ENCODE measurements at regions not wholly inside any gene's neighbourhood (a gene's known extent, or its start where the extent isn't known, plus 50 kb on each side); places are given as distances from the start of the nearest gene placed in this dataset.

DNA sequence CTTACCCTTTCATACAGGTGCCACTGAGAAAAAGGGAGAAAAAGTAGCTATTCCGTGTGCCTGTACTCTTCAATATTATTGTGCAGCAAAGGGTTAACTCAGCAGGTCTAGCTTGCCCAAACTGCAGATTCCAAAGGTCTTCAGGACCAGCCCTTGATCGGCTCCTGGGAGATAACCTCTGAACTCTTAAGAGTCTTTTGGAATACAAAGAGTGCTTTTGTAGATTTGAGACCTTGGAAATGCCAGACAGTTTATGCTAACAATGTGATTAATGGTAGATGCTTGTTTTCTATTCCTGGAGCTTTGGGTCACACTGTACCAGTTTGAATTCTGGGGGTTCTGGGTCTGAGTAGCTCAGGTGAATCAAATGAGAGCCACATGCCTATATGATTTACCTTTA, 844.7 kb upstream of the MIR17HG start:
- H3K9ac ChIP-seq (ENCODE audit: insufficient read depth in 1 of 2, low read depth in 2 of 2, low read length in 2 of 2): no peak overlapping the region
- H3K27me3 ChIP-seq (ENCODE audit: control insufficient read depth in 2 of 2, insufficient read depth in 2 of 2, low read length in 2 of 2): no peaks in the 10 kb centered on the region
- TF ChIP-seq U2AF1 (optimal IDR thresholded peaks at IDR 0.05; ENCODE audit: low read depth, low read length) (no peak), ZNF507 (tag; conservative IDR thresholded peaks at IDR 0.05) (0 out of 2 replicates have a peak, but pooled peaks have one; percentile 25)
- DNase-seq (ENCODE audit: extremely low read depth in 1 of 4, low spot score in 3 of 4) (no peak), ATAC-seq (no peak), FAIRE-seq (no peak)
- H2AFZ ChIP-seq (ENCODE audit: low read depth, low read length): no peak overlapping the region
- ChIA-PET POLR2A (no interaction called here), CTCF (ENCODE audit: low intra/inter-chr PET ratio) (no interaction called here)
- 3% methylated on average over 2 of the region's 2 CpGs for WGBS (ENCODE audit: insufficient coverage, low coverage, missing lambda C conversion rate)
- no peak overlapping the region for H3K27ac ChIP-seq (ENCODE audit: extremely low read depth, low read depth, low read length)
- H3K4me2 ChIP-seq (ENCODE audit: insufficient read depth, low read length): no peak overlapping the region
- in situ Hi-C loops (cut with MboI): no loop called here
- intact Hi-C loops (cut with micrococcal nuclease): no loop called here
- H3K4me1 ChIP-seq (replicated peaks in 1 of 2; ENCODE audit: control insufficient read depth in 2 of 2, insufficient read depth in 2 of 2, low read length in 2 of 2): no peaks in the 10 kb centered on the region
- H3K4me3 ChIP-seq: no peak overlapping the region
- H3K36me3 ChIP-seq (ENCODE audit: control insufficient read depth, insufficient read depth, low read length): no peaks in the 10 kb centered on the region
- H4K20me1 ChIP-seq (replicated peaks; ENCODE audit: control insufficient read depth, insufficient read depth, low read length): no peaks in the 10 kb centered on the region
- BruUV-seq (replicated peaks): no TSS peak
- H3K9me1 ChIP-seq (ENCODE audit: control insufficient read depth, insufficient read depth, low read length): no peaks in the 10 kb centered on the region
- no peaks in the 10 kb centered on the region for H3K79me2 ChIP-seq (ENCODE audit: control insufficient read depth, insufficient read depth, low read length)
- H3K9me3 ChIP-seq (replicated peaks; ENCODE audit: control insufficient read depth, insufficient read depth, low read depth, low read length): no peaks in the 10 kb centered on the region; the same call in 1 of the 2 replicates

DNA sequence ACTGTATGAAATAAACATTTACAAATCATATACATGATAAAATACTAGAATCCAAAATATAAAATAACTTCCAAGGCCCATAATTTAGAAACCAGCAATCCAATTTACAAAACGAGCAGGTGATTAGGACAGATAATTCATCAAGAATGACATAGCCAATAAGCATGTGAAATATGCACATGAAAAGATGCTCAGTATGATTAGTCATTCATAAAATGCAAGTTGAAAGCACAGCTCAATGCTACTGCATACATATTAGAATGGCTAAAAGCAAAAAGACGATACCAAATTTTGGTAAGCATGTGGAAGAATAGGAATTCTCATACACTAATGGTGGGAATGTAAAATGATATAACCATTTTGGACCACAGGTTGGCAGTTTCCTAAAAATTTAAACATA, 837.2 kb upstream of the MIR17HG start:
- intact Hi-C loops (cut with micrococcal nuclease): no loop called here
- Histone ChIP-seq H3K4me2 (ENCODE audit: insufficient read depth, low read length) (no peak overlapping the region), H3K36me3 (ENCODE audit: control insufficient read depth, insufficient read depth, low read length) (no peaks in the 10 kb centered on the region), H3K9ac (ENCODE audit: insufficient read depth in 1 of 2, low read depth in 2 of 2, low read length in 2 of 2) (no peak overlapping the region), H2AFZ (ENCODE audit: low read depth, low read length) (no peak overlapping the region), H4K20me1 (replicated peaks; ENCODE audit: control insufficient read depth, insufficient read depth, low read length) (no peaks in the 10 kb centered on the region), H3K4me1 (replicated peaks in 1 of 2; ENCODE audit: control insufficient read depth in 2 of 2, insufficient read depth in 2 of 2, low read length in 2 of 2) (no peaks in the 10 kb centered on the region), H3K4me3 (no peak overlapping the region), H3K27ac (ENCODE audit: extremely low read depth, low read depth, low read length) (no peak overlapping the region), H3K9me3 (replicated peaks; ENCODE audit: control insufficient read depth, insufficient read depth, low read depth, low read length) (no peaks in the 10 kb centered on the region; the same call in 1 of the 2 replicates), H3K79me2 (ENCODE audit: control insufficient read depth, insufficient read depth, low read length) (no peaks in the 10 kb centered on the region), H3K27me3 (ENCODE audit: control insufficient read depth in 2 of 2, insufficient read depth in 2 of 2, low read length in 2 of 2) (no peaks in the 10 kb centered on the region), H3K9me1 (ENCODE audit: control insufficient read depth, insufficient read depth, low read length) (no peaks in the 10 kb centered on the region)
- no TSS peak for BruUV-seq (replicated peaks)
- under 1% methylated on average over 2 of the region's 2 CpGs for WGBS (ENCODE audit: insufficient coverage, low coverage, missing lambda C conversion rate)
- DNase-seq (ENCODE audit: extremely low read depth in 1 of 4, low spot score in 3 of 4) (no peak), FAIRE-seq (no peak), ATAC-seq (no peak)
- ChIA-PET POLR2A (no interaction called here), CTCF (ENCODE audit: low intra/inter-chr PET ratio) (no interaction called here)
- in situ Hi-C loops (cut with MboI): no loop called here
- TF ChIP-seq SNIP1 (IDR thresholded peaks at IDR 0.05; ENCODE audit: low read depth): no peak
- no peak for TF ChIP-seq ESRRB (CRISPR knock-in tag; IDR thresholded peaks at IDR 0.05; ENCODE audit: borderline replicate concordance)
- no peak for TF ChIP-seq ZFP36 (IDR thresholded peaks at IDR 0.05; ENCODE audit: low read depth, low read length, partially characterized antibody)
- TF ChIP-seq, protein P1, sequence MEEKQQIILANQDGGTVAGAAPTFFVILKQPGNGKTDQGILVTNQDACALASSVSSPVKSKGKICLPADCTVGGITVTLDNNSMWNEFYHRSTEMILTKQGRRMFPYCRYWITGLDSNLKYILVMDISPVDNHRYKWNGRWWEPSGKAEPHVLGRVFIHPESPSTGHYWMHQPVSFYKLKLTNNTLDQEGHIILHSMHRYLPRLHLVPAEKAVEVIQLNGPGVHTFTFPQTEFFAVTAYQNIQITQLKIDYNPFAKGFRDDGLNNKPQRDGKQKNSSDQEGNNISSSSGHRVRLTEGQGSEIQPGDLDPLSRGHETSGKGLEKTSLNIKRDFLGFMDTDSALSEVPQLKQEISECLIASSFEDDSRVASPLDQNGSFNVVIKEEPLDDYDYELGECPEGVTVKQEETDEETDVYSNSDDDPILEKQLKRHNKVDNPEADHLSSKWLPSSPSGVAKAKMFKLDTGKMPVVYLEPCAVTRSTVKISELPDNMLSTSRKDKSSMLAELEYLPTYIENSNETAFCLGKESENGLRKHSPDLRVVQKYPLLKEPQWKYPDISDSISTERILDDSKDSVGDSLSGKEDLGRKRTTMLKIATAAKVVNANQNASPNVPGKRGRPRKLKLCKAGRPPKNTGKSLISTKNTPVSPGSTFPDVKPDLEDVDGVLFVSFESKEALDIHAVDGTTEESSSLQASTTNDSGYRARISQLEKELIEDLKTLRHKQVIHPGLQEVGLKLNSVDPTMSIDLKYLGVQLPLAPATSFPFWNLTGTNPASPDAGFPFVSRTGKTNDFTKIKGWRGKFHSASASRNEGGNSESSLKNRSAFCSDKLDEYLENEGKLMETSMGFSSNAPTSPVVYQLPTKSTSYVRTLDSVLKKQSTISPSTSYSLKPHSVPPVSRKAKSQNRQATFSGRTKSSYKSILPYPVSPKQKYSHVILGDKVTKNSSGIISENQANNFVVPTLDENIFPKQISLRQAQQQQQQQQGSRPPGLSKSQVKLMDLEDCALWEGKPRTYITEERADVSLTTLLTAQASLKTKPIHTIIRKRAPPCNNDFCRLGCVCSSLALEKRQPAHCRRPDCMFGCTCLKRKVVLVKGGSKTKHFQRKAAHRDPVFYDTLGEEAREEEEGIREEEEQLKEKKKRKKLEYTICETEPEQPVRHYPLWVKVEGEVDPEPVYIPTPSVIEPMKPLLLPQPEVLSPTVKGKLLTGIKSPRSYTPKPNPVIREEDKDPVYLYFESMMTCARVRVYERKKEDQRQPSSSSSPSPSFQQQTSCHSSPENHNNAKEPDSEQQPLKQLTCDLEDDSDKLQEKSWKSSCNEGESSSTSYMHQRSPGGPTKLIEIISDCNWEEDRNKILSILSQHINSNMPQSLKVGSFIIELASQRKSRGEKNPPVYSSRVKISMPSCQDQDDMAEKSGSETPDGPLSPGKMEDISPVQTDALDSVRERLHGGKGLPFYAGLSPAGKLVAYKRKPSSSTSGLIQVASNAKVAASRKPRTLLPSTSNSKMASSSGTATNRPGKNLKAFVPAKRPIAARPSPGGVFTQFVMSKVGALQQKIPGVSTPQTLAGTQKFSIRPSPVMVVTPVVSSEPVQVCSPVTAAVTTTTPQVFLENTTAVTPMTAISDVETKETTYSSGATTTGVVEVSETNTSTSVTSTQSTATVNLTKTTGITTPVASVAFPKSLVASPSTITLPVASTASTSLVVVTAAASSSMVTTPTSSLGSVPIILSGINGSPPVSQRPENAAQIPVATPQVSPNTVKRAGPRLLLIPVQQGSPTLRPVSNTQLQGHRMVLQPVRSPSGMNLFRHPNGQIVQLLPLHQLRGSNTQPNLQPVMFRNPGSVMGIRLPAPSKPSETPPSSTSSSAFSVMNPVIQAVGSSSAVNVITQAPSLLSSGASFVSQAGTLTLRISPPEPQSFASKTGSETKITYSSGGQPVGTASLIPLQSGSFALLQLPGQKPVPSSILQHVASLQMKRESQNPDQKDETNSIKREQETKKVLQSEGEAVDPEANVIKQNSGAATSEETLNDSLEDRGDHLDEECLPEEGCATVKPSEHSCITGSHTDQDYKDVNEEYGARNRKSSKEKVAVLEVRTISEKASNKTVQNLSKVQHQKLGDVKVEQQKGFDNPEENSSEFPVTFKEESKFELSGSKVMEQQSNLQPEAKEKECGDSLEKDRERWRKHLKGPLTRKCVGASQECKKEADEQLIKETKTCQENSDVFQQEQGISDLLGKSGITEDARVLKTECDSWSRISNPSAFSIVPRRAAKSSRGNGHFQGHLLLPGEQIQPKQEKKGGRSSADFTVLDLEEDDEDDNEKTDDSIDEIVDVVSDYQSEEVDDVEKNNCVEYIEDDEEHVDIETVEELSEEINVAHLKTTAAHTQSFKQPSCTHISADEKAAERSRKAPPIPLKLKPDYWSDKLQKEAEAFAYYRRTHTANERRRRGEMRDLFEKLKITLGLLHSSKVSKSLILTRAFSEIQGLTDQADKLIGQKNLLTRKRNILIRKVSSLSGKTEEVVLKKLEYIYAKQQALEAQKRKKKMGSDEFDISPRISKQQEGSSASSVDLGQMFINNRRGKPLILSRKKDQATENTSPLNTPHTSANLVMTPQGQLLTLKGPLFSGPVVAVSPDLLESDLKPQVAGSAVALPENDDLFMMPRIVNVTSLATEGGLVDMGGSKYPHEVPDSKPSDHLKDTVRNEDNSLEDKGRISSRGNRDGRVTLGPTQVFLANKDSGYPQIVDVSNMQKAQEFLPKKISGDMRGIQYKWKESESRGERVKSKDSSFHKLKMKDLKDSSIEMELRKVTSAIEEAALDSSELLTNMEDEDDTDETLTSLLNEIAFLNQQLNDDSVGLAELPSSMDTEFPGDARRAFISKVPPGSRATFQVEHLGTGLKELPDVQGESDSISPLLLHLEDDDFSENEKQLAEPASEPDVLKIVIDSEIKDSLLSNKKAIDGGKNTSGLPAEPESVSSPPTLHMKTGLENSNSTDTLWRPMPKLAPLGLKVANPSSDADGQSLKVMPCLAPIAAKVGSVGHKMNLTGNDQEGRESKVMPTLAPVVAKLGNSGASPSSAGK (IDR thresholded peaks at IDR 0.05): no peak

All from K562 (cell line).